SKM-1 treated with dmso at 0.1 percent for 144 hours (cell line): ENCODE measurements at regions not wholly inside any gene's neighbourhood (a gene's known extent, or its start where the extent isn't known, plus 50 kb on each side); places are given as distances from the start of the nearest gene placed in this dataset.
"Not testable (repeated sequence)": the region's sequence is repeated elsewhere in the genome, so short reads cannot be mapped to it uniquely, and the experiment has no call there.

ENCODE experiments used
- DNase-seq: peaks from one replicate; lab custom pipeline; 2025; ENCODE audit not compliant: unreplicated experiment; lab: John Stamatoyannopoulos, UW

- DNase-seq: no peak
These were observed 69.4 kb downstream of the SAMD9 start for GRCh38 chr7:93048136-93048930.

GRCh38 chr7:93047514-93048099 is 70.2 kb downstream of the SAMD9 start:
- no peak for DNase-seq

- DNase-seq: no peak
These were observed 71.1 kb downstream of the SAMD9 start for GRCh38 chr7:93046641-93047040.

DNA sequence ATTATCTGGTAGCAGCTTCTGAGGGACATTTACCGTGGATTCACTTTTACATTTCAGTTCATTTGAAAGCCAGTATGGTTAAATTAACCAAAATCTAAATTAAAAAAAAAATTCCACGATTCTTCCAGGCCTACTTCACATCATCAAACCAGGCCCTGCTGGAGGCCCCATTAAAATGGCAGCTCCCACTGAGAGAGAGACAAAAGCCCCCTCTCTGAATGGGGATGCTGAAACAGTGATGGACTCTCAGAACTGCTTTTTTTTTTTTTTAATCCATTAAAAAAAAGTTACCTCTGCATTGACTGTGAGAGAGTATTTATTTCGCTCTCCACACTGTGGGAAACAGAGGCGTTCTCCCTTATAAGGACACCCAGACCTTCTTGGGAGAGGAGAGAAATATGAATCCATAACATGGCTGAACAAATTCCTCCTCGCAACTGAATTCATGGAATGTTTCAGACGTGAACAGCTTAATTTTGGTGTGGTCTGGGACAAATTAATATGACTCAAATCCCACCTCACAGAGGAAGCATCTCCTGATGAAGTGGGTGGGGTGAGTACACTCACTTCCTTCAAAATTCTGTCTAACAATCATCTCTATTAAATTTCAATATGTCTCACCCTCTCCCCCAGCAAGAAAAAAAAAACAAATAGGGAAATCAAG is 73.5 kb downstream of the SAMD9 start:
- DNase-seq: no peak

- no peak for DNase-seq
These were observed 74.3 kb downstream of the SAMD9 start for GRCh38 chr7:93043385-93043985.

- no peak for DNase-seq
These were observed 77.4 kb downstream of the SAMD9 start for GRCh38 chr7:93040355-93040754.

- DNase-seq: no peak
These were observed 78.0 kb downstream of the SAMD9 start for GRCh38 chr7:93039786-93040185.

- DNase-seq: no peak
These were observed 78.5 kb downstream of the SAMD9 start for GRCh38 chr7:93039282-93039681.

DNA sequence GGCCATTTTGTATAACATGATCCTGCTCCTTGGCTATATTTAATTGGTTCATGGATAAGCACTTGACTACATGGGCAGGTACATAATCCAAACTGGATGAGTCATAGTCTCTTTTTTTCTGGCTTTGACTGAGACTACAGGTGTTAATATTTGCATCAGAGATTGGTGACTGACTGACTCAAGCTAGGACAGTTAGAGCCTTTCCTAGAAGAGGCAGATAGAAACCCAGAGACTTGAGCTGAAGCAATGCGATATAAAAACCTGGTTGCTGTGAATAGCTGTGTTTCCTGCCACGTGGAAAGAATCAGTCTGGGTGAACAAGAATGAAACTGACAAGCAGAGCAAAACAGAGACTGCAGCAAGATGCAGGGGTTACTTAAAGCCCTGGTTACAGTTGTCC is 81.0 kb downstream of the SAMD9 start:
- DNase-seq: no peak

GRCh38 chr7:93036149-93036640 is 81.6 kb downstream of the SAMD9 start:
- no peak for DNase-seq

GRCh38 chr7:93031795-93032194 is 86.0 kb downstream of the SAMD9 start:
- DNase-seq: no peak

- no peak for DNase-seq
These were observed 87.1 kb downstream of the SAMD9 start for GRCh38 chr7:93030605-93031225.

GRCh38 chr7:93029056-93029455 is 88.7 kb downstream of the SAMD9 start:
- DNase-seq: no peak

GRCh38 chr7:93028610-93029009 is 89.2 kb downstream of the SAMD9 start:
- no peak for DNase-seq

GRCh38 chr7:93027044-93027443 is 90.7 kb downstream of the SAMD9 start:
- no peak for DNase-seq

- DNase-seq: no peak
These were observed 91.4 kb downstream of the SAMD9 start for GRCh38 chr7:93026425-93026824.

GRCh38 chr7:93025389-93025788 is 92.4 kb downstream of the SAMD9 start:
- DNase-seq: no peak

DNA sequence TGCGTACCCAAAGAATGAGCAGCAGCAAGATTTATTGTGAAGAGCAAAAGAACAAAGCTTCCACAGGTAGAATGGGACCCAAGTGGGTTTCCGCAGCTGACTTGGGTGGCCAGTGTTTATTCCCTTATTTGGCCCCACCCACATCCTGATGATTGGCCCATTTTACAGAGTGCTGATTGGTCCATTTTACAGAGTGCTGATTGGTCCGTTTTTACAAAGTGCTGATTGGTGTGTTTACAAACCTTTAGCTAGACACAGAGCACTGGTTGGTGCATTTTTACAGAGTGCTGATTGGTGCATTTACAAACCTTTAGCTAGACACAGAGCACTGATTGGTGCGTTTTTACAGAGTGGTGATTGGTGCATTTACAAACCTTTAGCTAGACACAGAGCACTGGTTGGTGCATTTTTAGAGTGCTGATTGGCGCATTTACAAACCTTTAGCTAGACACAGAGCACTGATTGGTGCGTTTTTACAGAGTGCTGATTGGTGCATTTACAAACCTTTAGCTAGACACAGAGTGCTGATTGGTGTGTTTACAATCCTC is 94.8 kb downstream of the SAMD9 start:
- not testable (repeated sequence) for DNase-seq

DNA sequence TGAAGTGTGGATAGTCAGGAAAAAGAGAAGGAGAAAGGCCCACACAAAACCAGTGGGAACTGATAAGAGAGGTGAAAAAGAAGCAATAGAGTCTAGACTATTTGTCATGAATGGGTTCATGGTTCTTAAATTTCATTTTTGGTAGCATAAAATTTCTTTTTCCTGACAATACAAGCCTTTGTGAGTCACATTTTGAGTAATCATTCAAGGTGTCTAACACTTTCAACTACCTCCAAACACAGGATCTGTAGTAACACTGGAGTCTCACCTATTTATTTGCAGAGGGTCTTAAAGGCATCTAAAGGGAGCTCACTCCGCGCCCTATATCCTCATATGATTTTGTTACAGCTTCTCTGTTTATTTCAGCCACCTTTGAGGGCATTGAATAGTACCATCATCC is 96.0 kb downstream of the SAMD9 start:
- no peak for DNase-seq

DNA sequence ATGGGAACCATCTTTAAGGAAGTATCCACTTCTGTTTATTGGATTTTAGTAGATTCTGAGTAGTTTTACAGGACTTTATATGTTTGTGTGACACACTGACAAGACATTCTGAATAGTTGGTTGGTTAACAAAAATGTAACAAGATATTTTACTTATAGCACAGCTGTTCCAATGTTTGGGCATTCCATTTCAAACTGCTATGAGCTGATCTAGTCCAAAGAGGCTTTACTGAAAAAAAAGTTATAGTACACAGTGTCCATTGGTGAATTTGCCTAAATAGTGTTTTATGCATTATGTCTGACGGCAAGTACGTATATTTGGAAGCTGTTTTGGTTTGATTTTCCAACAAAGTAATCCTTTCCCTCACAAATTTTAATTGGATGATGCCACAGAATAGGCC is 99.1 kb downstream of the SAMD9 start:
- DNase-seq: no peak
